ENCODE measurements at regions not wholly inside any gene's neighbourhood (a gene's known extent, or its start where the extent isn't known, plus 50 kb on each side); places are given as distances from the start of the nearest gene placed in this dataset.
A peak's percentile ranks its signal among the peaks of the same experiment; 100 is the strongest.

- Mint-ChIP-seq H3K4me1 (peaks cover 22% of the 10 kb centered on the region), H3K36me3 (no peaks in the 10 kb centered on the region), H3K27me3 (no peaks in the 10 kb centered on the region), H3K4me3 (no peak overlapping the region), H3K9me3 (no peaks in the 10 kb centered on the region), H3K27ac (no peak overlapping the region)
Measured at GRCh38 chr6:142676647-142677192, 268.3 kb downstream of the HIVEP2 start.

GRCh38 chr6:142679907-142680700 lies 264.9 kb downstream of the HIVEP2 start:
- Mint-ChIP-seq H3K36me3 (no peaks in the 10 kb centered on the region), H3K27ac (no peak overlapping the region), H3K4me1 (peaks cover 29% of the 10 kb centered on the region), H3K4me3 (peak overlapping the region; percentile 33), H3K9me3 (no peaks in the 10 kb centered on the region), H3K27me3 (no peaks in the 10 kb centered on the region)

- no peaks in the 10 kb centered on the region for H3K36me3 Mint-ChIP-seq
- H3K27ac Mint-ChIP-seq = no peak overlapping the region
- no peak overlapping the region for H3K4me3 Mint-ChIP-seq
- no peaks in the 10 kb centered on the region for H3K27me3 Mint-ChIP-seq
- H3K9me3 Mint-ChIP-seq = no peaks in the 10 kb centered on the region
- peaks cover 39% of the 10 kb centered on the region for H3K4me1 Mint-ChIP-seq
Measured at GRCh38 chr6:142681099-142681498, 263.9 kb downstream of the HIVEP2 start.

- Mint-ChIP-seq H3K4me1 (peaks cover 49% of the 10 kb centered on the region), H3K27me3 (no peaks in the 10 kb centered on the region), H3K9me3 (no peaks in the 10 kb centered on the region), H3K4me3 (no peak overlapping the region), H3K36me3 (no peaks in the 10 kb centered on the region), H3K27ac (no peak overlapping the region)
Measured at GRCh38 chr6:142682985-142683384, 262.0 kb downstream of the HIVEP2 start.

GRCh38 chr6:142683714-142684141 lies 261.2 kb downstream of the HIVEP2 start:
- Mint-ChIP-seq H3K27ac (no peak overlapping the region), H3K27me3 (no peaks in the 10 kb centered on the region), H3K36me3 (no peaks in the 10 kb centered on the region), H3K4me1 (peaks cover 49% of the 10 kb centered on the region), H3K9me3 (no peaks in the 10 kb centered on the region), H3K4me3 (no peak overlapping the region)

GRCh38 chr6:142684371-142684770 lies 260.6 kb downstream of the HIVEP2 start:
- Mint-ChIP-seq H3K36me3 (no peaks in the 10 kb centered on the region), H3K4me3 (no peak overlapping the region), H3K9me3 (no peaks in the 10 kb centered on the region), H3K27ac (no peak overlapping the region), H3K4me1 (peaks cover 46% of the 10 kb centered on the region), H3K27me3 (no peaks in the 10 kb centered on the region)

- H3K4me1 Mint-ChIP-seq = peaks cover 30% of the 10 kb centered on the region
- H3K4me3 Mint-ChIP-seq = peak overlapping the region; percentile 57
- H3K27ac Mint-ChIP-seq = no peak overlapping the region
Measured at GRCh38 chr6:142685852-142686506, 259.0 kb downstream of the HIVEP2 start.

GRCh38 chr6:142686507-142686887 lies 258.5 kb downstream of the HIVEP2 start:
- Mint-ChIP-seq H3K36me3 (no peaks in the 10 kb centered on the region), H3K27me3 (no peaks in the 10 kb centered on the region), H3K4me1 (peaks cover 27% of the 10 kb centered on the region), H3K4me3 (peak overlapping the region; percentile 57), H3K9me3 (no peaks in the 10 kb centered on the region), H3K27ac (no peak overlapping the region)

More at GRCh38 chr6:142685852-142686506, 259.0 kb downstream of the HIVEP2 start:
- no peaks in the 10 kb centered on the region for H3K36me3 Mint-ChIP-seq
- H3K27me3 Mint-ChIP-seq = no peaks in the 10 kb centered on the region
- no peaks in the 10 kb centered on the region for H3K9me3 Mint-ChIP-seq

GRCh38 chr6:142692942-142693341 lies 252.0 kb downstream of the HIVEP2 start:
- Mint-ChIP-seq H3K4me1 (peaks cover 26% of the 10 kb centered on the region), H3K36me3 (no peaks in the 10 kb centered on the region)

GRCh38 chr6:142693441-142693840 lies 251.5 kb downstream of the HIVEP2 start:
- H3K27ac Mint-ChIP-seq = peak overlapping the region; percentile 13

More at GRCh38 chr6:142692942-142693341, 252.0 kb downstream of the HIVEP2 start:
- peak overlapping the region; percentile 13 for H3K27ac Mint-ChIP-seq
- H3K4me3 Mint-ChIP-seq = no peak overlapping the region
- no peaks in the 10 kb centered on the region for H3K27me3 Mint-ChIP-seq
- no peaks in the 10 kb centered on the region for H3K9me3 Mint-ChIP-seq

GRCh38 chr6:142694054-142694453 lies 250.9 kb downstream of the HIVEP2 start:
- no peaks in the 10 kb centered on the region for H3K27me3 Mint-ChIP-seq
- no peaks in the 10 kb centered on the region for H3K9me3 Mint-ChIP-seq
- H3K36me3 Mint-ChIP-seq = no peaks in the 10 kb centered on the region
- peak overlapping the region; percentile 9 for H3K27ac Mint-ChIP-seq
- H3K4me3 Mint-ChIP-seq = no peak overlapping the region
- peaks cover 32% of the 10 kb centered on the region for H3K4me1 Mint-ChIP-seq

More at GRCh38 chr6:142693441-142693840, 251.5 kb downstream of the HIVEP2 start:
- Mint-ChIP-seq H3K4me3 (no peak overlapping the region), H3K27me3 (no peaks in the 10 kb centered on the region), H3K36me3 (no peaks in the 10 kb centered on the region), H3K9me3 (no peaks in the 10 kb centered on the region), H3K4me1 (peaks cover 27% of the 10 kb centered on the region)

- H3K9me3 Mint-ChIP-seq = no peaks in the 10 kb centered on the region
- no peaks in the 10 kb centered on the region for H3K27me3 Mint-ChIP-seq
- no peak overlapping the region for H3K27ac Mint-ChIP-seq
- H3K4me3 Mint-ChIP-seq = no peak overlapping the region
- H3K4me1 Mint-ChIP-seq = peaks cover 35% of the 10 kb centered on the region
- H3K36me3 Mint-ChIP-seq = no peaks in the 10 kb centered on the region
Measured at GRCh38 chr6:142695016-142695415, 250.0 kb downstream of the HIVEP2 start.

GRCh38 chr6:142696123-142697000 lies 248.6 kb downstream of the HIVEP2 start:
- no peaks in the 10 kb centered on the region for H3K36me3 Mint-ChIP-seq
- H3K4me1 Mint-ChIP-seq = peaks cover 35% of the 10 kb centered on the region
- no peaks in the 10 kb centered on the region for H3K27me3 Mint-ChIP-seq
- H3K4me3 Mint-ChIP-seq = no peak overlapping the region
- no peaks in the 10 kb centered on the region for H3K9me3 Mint-ChIP-seq
- H3K27ac Mint-ChIP-seq = no peak overlapping the region

- peak overlapping the region; percentile 37 for H3K27ac Mint-ChIP-seq
- H3K27me3 Mint-ChIP-seq = no peaks in the 10 kb centered on the region
- peaks cover 35% of the 10 kb centered on the region for H3K4me1 Mint-ChIP-seq
- no peaks in the 10 kb centered on the region for H3K36me3 Mint-ChIP-seq
- H3K4me3 Mint-ChIP-seq = no peak overlapping the region
- no peaks in the 10 kb centered on the region for H3K9me3 Mint-ChIP-seq
Measured at GRCh38 chr6:142697001-142697335, 248.0 kb downstream of the HIVEP2 start.

GRCh38 chr6:142697922-142698321 lies 247.1 kb downstream of the HIVEP2 start:
- H3K27me3 Mint-ChIP-seq = no peaks in the 10 kb centered on the region

More at GRCh38 chr6:142697922-142698321, 247.1 kb downstream of the HIVEP2 start:
- no peaks in the 10 kb centered on the region for H3K9me3 Mint-ChIP-seq
- H3K4me3 Mint-ChIP-seq = no peak overlapping the region
- H3K4me1 Mint-ChIP-seq = peaks cover 32% of the 10 kb centered on the region
- H3K27ac Mint-ChIP-seq = peak overlapping the region; percentile 56
- no peaks in the 10 kb centered on the region for H3K36me3 Mint-ChIP-seq

All from activated naive CD4-positive, alpha-beta T cell treated with anti-CD3 and anti-CD28 coated beads, Interleukin-2, amount 50 U/mL, for 24 hours (primary cell).